ENCODE measurements at regions not wholly inside any gene's neighbourhood (a gene's known extent, or its start where the extent isn't known, plus 50 kb on each side); places are given as distances from the start of the nearest gene placed in this dataset.
"Not testable (repeated sequence)": the region's sequence is repeated elsewhere in the genome, so short reads cannot be mapped to it uniquely, and the experiment has no call there.

DNA sequence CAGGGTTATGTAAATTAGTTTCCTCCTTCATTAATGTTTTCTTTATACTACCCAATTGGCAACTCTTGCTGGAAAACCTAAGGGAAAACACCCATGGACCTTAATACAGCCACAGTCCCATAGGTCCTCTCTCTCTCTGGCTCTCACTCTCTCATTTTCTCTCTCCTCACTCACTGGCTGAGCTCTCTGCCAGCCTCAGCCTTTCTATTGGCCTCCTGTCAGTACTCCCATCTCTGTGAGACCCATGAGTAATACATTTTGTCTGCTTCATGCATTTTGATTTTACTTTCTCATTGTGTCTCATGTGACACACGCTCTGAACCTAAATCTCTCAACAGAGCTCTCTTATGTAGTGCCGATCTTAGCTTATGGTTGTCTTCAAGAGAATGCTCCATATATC is 907.5 kb downstream of the C6orf118 start:
- peak in 4 of 56 donors; percentile 5 to 31 (median 8) for DNase-seq

DNA sequence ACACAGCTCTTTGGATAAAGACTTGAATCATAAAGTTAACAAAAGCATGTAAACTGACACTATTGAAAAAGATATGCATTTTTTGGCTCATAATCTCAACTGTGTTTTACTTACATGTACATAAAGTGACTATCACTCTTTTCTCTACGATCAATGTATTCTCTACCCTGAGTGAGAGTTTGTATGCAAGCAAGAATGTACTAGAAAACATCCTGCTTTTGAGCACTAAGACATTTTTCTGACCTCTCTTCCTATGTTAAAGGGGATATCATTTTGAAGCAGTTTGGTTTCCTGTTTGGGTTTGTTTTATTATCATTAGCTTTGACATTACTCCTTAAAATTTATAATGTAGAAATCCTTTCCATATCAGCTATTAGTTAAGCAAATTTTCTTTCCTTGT is 910.8 kb downstream of the C6orf118 start:
- DNase-seq: no peak

DNA sequence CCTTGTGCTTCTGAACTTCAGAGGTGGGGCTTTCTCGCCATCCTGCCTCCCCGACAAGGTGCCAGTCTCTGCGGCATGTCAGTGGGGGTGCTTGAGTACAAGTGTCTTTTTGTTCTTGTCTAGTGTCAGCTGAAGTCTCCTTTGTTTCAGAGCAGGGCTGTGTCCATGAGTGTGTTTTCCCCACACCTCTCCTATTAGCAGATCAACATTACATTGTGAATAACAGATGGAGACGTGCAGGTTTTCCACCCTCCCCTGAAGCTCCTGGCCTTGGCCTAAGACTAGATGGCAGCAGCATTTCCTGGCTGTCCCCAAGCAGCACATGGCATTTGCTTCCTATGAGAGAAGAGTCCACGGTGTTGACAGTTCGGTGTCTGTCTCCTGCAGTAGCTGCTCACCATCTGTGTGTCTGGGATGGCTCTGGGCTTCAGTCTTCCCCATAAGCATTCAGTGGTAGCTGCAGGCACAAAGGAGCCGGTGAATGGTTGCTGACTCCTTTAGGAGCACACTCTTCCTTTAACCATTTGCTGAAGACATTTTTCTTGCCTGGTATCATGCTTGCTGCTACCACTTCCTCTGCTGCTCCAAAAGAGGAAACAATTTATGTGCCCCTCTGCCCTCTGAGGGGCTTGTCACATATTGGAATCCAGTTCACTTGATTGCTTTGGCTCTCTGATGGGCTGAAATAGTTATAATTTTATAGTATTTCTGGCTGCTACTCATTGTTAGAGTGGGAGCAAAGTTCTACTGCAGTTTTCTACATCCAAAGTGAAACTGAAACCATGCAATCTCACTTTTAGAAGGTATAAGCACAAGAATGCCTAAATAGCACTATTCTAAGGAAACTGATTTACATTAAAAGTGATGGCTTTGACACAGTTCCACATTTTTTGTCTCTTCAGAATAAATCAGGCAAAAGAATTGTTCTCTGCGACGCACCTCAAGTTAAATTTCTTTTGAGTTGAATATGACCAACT is 913.0 kb downstream of the C6orf118 start:
- DNase-seq: peak in 46 of 56 donors; percentile 3 to 85 (median 50)

DNA sequence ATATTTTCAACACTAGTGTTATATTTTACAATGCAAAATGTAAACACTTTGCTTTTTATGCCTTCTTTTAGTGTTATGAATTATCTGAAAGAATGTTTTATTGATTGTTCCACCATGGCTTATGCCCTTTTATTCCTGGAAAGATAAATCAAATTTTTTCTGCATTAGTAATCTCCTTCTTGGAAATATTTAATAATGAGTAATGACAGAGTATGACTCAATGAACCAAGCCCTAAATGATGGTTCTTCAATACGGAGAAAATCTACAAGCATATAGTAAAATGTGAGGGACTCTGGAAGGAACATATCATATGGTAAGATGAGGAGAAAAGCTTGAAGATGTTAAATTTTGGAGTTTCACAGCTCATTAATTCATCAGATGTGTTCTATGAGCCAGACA is 929.6 kb downstream of the C6orf118 start:
- no peak for DNase-seq

DNA sequence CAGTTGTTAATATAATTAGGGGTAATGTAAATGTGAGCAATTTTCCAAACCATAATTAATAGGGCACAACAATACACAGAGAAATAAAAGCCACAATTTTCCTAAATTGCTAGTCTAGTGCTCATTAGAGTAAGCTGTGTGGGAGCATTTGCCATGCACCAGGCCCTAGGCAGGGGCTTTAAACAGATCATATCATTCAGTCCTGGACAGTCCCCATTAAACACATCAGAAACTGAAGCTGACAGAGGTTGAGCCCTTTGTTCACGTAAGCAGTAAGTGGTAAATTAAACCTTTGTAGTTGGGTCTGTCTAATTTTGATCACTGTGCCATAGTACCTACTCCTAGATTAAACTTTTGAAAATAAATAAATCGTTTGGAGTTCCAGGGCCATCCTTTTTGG is 931.1 kb downstream of the C6orf118 start:
- no peak for DNase-seq

DNA sequence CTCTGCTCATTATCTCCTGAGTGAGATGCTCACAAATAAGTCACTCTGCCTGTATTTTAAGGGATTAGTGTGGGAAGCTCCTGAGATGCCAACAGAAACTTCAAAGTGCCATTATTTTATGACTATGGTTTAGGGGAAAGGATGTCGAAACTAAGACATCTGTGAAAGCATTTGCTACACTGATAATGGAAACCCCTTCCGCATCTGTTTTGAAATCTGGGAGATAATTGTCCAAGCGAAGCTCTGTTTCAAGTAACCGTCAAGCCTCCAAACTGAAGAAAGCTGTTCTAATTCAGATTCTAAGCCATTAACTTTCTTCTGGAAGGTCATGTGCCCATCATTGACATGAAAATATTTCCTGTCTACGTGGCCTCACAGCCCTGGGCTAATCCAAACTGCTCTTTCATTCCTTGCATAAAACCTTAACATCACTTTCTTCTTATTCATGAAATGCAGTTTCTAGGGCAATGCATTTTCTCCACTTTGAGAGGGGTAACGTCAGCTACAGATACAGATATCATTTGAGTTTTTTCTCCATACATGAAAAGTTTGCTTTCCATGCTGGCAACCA is 932.0 kb downstream of the C6orf118 start:
- DNase-seq: no peak

DNA sequence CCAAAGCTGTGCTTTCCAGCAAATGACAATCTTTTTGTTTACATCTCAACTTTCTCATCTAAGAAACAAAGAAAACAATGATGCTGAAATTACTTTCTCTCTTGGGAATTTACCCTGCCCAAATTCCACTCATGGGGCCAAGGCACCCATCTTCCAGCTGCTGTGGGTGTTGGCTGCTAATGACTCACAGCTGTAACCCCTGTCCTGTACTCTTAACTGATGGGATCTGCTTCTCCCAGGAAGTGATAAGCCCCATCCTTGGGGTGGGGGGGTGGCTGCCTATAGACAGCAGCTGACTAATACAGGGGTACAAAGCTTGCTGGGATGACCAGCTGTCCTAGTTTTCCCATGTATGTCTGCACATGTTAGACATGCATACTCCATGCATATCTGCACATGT is 938.6 kb downstream of the C6orf118 start:
- no peak for DNase-seq

DNA sequence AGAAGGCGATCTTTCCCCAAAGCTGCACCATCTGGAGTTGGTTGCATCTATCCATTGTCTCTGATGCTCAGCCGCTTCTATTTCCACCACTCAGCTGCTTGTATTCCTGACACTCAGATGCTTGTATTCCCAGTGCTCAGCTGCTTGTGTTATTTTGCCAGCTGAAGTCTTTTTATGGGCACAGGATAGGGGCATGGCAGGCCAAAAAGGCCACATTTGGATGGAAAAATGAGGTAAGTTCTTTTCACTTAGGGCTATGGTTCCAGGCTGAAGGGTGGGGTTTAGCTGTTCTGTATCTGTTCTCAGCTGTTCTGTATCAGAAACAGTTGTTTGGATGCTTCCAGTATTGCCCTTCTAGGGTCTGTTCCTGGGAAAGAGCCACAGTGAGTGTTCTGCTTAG is 944.9 kb downstream of the QKI start:
- no peak for DNase-seq

DNA sequence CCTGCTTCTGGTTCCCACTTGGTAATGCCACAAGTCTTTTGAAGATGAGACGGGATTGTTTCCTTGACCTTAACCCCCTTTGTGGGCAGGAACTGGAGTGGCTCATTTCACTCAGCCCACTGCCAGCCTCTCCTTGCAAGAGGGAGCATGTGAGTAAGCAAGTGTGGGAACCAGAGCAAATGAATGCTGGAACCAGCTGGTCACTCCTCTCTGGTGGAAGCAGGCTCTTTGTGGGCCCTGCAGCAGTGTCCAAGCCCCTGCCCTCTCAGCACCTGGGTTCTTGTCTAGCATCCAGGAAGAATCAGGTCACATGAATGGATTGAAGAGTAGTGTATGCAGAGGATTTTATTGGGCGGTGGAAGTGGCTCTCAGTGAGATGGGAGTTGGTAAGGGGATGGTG is 944.5 kb downstream of the QKI start:
- DNase-seq: no peak

DNA sequence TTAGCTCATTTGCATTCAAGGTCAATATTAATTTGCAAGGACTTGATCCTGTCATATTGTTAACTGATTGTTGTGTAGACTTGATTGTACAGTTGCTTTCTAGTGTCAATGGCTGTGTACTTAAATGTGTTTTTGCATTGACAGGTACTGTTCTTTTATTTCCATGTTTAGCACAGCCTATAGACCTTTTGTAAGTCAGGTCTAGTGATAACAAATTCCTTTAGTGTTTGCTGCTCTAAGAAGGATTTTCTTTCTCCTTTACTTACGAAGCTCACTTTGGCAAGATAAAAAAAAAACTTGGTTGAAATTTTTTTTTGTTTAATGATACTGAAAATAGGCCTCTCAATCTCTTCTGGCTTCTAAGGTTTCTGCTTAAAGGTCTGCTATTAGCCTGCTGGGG is 942.3 kb downstream of the QKI start:
- no peak for DNase-seq

DNA sequence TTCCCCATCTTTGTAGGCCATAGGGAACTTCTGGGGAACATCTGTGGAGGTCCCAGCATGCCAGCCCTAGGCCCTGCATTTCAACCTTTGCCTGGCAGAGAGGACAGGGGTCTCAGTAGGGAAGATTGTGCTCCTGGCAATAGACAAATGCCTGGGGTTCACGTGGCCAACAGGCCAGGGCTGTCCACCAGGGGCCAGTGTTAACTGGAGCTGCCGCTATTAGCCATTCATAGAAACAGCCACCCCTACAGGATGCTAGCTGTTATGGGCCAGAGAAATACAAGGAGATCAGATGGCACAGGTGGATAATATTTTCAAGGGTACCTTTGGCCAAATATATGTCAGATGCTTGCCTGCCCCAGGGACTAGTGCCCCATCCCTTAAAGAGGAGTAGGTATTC is 932.9 kb downstream of the QKI start:
- no peak for DNase-seq

DNA sequence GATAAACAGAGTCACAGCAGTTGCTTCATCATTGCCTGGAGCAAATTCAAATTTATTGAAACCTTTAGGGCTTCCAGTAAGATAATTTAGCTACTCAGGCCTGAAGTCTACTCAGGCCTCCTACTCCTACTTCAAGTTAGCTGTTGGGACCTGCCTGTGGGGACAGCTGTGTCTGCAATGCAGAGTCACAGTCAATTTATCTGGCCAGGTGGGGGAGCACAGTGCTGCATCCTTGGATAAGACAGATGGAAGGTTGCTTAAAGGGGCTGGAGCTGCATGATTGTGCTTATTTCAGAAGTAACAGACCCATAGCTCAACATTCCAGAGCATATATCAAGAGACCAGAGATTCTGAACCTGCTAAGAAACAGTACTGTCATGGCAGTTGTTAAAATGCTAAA is 932.1 kb downstream of the QKI start:
- no peak for DNase-seq

DNA sequence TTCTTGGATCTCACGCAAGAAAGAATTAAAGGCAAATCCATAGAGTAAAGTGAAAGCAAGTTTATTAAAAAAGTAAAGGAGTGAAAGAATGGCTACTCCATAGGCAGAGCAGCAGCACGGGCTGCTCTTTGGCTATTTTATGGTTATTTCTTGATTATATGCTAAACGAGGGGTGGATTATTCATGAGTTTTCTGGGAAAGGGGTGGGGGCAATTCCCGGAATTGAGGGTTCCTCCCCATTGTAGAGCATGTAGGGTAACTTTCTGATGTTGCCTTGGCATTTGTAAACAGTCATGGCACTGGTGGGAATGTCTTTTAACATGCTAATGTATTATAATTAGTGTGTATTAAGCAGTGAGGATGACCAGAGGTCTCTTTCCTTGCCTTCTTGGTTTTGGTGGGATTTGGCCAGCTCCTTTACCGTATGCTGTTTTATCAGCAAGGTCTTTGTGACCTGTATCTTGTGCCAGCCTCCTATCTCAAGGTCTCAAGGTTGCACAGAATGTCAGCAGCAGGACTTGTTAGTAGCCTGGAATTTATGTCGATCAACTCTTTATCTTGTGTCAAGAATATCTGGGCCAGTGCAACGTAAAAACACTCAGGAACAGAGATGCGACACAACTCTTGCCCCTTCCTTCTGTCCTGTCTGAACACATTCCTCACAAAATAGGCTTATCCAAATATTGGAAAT is 931.4 kb downstream of the QKI start:
- peak in 1 of 56 donors; percentile 5 for DNase-seq

DNA sequence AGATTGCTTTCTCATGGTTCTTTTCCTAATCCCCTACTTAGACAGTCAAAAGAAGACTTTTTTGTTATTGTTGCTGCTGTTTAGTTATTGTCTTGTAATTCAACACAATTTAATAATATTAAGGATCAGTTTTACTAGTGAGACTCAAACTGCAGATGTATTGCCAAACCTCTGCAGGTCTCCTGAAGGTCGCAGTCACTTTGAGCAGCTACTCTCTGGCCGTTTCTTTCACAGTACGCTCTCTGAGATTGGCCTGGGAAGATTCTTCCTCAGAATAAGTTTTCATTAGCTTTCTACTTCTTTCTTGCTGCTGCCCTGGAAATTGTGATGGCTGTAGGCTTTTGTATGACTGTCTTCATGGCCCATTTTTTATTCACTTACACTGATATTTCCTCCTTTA is 930.8 kb downstream of the QKI start:
- DNase-seq: no peak

DNA sequence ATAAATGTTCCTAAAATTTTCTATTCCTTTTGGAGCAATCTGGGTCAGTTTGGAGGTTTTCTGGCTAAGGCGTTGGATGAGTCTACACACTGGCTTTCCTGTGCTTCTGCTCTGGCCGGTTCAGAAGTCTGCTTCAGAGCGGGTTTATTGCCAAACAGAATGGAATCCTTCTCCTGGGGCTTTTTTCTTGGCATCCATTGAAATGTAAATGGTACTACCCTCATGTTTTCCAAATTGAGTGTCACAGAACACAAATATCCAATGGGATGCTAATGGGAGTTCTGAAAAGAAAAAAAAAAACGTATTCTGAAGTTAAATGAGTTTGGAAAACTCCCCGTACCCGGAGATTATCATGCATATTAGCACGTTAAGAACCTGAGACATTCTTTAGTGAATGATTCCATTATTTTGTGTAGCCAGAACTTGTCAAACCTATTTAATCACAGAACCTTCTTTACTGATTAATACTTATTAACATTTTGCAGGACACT is 930.3 kb downstream of the QKI start:
- DNase-seq: peak in 10 of 56 donors; percentile 3 to 30 (median 10)

DNA sequence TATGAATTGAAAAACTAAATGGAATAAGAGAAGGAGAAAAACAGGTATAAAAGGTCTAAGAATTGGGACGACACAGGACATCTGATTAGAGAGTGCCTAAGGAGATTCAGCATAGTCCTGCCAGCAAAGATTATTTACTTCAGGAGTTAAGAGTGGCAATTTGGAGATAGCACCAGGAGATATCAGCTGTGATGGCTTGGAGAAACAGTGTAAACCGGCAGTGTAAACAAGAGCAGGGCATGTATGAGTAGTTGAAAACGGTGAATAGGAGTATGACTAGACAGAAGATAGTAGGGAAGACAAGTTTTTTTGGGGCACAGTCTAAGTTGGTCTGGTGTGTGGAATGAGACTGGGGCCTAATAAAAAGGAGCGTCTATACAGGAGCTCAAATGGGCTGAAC is 924.9 kb downstream of the QKI start:
- not testable (repeated sequence) for DNase-seq

DNA sequence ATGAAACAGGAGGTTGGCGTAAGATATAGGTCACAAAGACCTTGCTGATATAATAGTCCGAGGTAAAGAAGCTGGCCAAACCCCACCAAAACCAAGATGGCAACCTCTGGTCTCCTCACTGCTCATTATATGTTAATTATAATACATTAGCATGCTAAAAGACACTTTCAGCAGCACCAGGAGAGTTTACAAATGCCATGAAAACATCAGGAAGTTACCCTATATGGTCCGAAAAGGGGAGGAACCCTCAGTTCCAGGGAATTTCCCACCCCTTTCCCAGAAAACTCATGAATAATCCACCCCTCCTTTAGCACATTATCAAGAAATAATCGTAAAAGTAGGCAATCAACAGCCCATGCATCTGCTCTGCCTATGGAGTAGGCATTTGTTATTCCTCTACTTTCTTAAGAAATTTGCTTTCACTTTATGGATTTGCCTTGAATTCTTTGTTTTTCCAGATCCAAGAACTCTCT is 923.4 kb downstream of the QKI start:
- no peak for DNase-seq

DNA sequence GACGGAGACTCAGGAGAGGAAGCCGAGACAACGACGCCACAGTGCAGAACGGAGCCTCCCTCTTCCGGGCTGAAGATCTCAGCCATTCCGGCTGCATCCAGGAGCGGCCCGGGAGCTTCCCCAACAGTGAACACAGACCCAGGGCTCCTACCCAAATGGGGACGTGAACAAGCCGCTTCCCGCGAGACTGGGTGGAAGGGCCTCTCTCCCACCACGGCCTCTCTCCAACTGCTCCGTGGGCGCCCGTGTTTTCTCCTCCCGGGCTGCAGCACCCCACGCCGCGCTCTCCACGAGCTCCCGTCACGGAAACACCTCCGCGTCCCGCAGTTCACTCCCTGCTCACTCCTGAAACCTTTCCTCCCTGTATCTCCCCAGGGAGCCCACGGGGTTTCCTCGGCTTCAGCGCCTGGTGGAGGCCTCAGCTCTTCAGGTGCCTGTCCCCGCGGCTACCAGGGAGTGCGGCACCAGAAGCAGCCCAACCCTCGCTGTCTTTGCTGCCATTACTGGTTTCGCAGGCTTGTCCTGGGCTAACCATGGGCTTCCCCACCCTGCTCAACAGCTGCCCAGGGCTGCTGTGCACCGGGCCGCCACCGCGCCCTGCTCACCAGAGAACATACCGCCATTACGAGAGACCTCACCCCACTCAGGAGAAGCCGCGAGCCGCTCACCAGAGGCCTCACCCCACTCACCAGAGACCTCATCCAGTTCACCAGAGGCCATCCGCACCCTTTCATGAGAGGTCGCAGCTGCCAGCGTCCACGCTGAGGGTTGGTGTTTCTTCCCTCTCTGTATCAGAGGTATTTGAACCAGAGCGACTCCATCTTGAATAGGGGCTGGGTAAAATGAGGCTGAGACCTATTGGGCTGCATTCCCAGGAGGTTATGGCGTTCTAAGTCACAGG is 922.8 kb downstream of the QKI start:
- DNase-seq: no peak

DNA sequence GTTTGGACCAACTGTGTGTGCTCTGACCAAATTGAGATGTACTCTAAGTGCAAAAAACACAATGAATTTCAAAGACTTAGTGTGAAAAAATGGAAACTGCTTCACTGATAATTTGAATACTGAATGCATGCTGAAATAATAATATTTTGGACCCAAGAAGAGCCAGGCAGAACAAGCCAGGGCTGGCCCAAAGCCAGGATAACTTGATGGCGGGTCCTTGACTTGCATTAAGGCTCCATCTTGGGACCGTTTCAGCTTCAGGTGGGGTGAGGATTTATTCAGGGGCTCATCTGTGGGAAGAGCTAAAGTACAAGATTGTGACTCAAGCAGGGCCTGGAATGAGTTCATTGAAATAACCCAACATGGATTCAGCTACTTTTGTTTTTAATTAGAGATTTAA is 921.9 kb downstream of the QKI start:
- no peak for DNase-seq

DNA sequence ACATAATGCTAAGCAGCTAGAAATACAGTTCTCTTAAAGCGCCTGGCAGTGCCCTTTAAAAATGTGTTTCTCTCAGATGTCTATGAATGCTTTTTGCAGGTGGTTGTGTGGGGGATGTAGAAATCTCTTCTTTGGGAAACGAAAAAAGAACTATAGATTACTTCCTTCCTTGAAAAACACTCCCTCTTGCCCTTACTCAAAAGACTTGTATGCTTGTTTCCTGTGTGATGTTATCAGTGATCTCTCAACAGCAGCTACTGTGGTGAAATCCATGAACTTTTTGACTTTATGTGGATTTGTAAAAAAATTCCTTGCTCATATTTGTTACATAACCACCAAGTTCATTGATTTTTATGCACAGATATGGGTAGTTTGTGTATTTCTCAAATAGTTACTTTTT is 916.5 kb downstream of the QKI start:
- DNase-seq: no peak

DNA sequence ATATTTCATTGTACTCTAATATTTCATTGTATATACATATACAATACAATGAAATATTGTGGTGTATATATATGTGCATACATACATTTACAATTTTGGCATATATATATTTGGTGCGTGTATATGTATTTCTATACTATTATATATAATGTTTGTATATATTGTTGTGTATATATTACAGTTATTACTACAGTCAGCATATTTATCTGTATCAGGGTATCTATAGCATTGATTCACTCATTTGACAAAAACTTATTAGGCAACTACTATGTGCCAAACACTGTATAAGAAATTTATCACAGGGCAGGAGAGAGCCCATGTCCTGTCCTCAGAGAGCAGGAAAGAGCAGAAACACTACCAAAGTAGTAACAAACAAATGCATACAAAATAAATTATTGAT is 910.6 kb downstream of the QKI start:
- DNase-seq: no peak

Data from nucleus accumbens (tissue), 56 donors.